K562 (cell line): ENCODE measurements at regions not wholly inside any gene's neighbourhood (a gene's known extent, or its start where the extent isn't known, plus 50 kb on each side); places are given as distances from the start of the nearest gene placed in this dataset.

Source experiments
- MCM5 ChIP-seq: fragments of 450-650 bp; IDR thresholded peaks from 2 replicates; pipeline ENCODE4 v1.6.1; 2016; ENCODE audit warnings: low read depth
- POLR2AphosphoS5 ChIP-seq: IDR thresholded peaks from 2 replicates; pipeline ENCODE4 v1.6.1; 2011; ENCODE audit warnings: mild to moderate bottlenecking, low read depth, low read length, moderate library complexity; ENCODE audit not compliant: control insufficient read depth, insufficient read depth
- TF ChIP-seq, protein P1 (sequence below): IDR thresholded peaks from 2 replicates; pipeline ENCODE4 v1.6.1; 2011; ENCODE audit warnings: borderline replicate concordance, low read depth, mild to moderate bottlenecking, moderate library complexity, low read length; ENCODE audit not compliant: insufficient read depth, poor library complexity, severe bottlenecking

DNA sequence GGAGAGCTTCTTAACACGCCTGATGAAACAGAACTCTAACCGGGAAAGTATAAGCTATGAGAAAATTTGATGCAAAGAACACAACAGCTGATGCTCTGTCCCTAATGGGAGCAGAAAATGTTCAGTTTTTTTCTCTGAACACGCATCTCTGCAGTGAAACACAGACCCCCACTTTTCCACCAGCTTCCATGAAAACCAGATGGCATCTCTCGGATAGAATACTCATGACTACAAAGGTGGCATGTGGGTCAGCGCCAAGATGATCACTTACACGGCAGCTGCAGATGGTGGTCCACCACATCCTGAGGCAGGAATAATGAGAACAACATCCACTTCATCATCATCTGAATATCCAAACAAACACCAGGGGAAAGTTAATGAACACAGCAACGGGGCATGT is 85.2 kb upstream of the CNR1 start:
- TF ChIP-seq, protein P1, sequence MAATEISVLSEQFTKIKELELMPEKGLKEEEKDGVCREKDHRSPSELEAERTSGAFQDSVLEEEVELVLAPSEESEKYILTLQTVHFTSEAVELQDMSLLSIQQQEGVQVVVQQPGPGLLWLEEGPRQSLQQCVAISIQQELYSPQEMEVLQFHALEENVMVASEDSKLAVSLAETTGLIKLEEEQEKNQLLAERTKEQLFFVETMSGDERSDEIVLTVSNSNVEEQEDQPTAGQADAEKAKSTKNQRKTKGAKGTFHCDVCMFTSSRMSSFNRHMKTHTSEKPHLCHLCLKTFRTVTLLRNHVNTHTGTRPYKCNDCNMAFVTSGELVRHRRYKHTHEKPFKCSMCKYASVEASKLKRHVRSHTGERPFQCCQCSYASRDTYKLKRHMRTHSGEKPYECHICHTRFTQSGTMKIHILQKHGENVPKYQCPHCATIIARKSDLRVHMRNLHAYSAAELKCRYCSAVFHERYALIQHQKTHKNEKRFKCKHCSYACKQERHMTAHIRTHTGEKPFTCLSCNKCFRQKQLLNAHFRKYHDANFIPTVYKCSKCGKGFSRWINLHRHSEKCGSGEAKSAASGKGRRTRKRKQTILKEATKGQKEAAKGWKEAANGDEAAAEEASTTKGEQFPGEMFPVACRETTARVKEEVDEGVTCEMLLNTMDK: no peak
- TF ChIP-seq POLR2AphosphoS5 (no peak), MCM5 (no peak)
